ENCODE measurements at regions not wholly inside any gene's neighbourhood (a gene's known extent, or its start where the extent isn't known, plus 50 kb on each side); places are given as distances from the start of the nearest gene placed in this dataset.

DNA sequence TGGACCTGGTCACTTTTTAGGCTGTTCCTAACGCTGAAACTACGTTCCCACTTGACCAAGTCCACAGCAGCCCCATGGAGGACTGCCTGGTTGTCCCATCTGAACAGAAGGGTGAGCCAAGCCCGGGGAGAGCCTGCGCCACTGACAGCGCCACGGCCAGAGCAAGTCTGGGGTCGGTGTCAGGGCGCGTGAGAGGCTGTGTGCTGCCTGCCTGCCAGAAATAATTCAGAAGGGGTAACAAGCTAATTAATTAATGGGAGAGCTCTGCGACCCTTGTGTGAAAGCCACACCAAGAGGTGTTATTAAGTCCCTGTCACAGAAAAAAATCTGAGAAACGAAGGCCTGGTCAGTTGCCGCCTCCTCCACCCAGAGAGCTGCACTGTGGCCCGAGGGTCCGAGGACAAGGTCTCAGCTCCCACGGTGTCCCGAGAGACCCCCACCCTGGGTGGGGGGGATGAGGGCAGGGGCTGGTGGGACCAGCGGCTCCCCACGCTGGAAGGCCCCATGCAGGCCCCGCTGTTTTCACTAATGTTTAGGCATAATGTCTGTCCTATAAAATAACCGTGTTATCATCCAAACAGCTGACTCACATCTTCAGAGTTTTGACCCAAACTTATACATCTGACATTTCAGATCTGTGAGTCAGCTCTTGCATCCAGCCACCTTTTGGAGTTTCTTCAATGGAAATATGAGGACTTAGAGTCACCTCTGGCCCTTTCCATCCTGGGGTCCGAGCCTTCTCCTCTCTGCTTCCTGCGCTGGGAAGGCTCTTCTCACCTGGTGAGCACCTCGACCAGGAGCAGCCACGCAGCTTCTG, 58.5 kb downstream of the DLL1 start:
- Histone ChIP-seq H3K36me3 (ENCODE audit: control insufficient read depth in 2 of 2, insufficient read depth in 2 of 2, low read length in 2 of 2) (no peaks in the 10 kb centered on the region), H3K9me3 (ENCODE audit: control insufficient read depth in 2 of 2, low read length in 2 of 2) (no peaks in the 10 kb centered on the region), H3K4me1 (ENCODE audit: control insufficient read depth, insufficient read depth, low read length) (no peaks in the 10 kb centered on the region), H3K27ac (ENCODE audit: low read length) (no peak overlapping the region), H3K4me3 (ENCODE audit: low read length in 2 of 2) (no peak overlapping the region), H3K27me3 (ENCODE audit: control insufficient read depth in 1 of 2, insufficient read depth in 2 of 2, low read length in 2 of 2) (no peaks in the 10 kb centered on the region), H3K9ac (ENCODE audit: low read length in 2 of 2) (no peak overlapping the region)

DNA sequence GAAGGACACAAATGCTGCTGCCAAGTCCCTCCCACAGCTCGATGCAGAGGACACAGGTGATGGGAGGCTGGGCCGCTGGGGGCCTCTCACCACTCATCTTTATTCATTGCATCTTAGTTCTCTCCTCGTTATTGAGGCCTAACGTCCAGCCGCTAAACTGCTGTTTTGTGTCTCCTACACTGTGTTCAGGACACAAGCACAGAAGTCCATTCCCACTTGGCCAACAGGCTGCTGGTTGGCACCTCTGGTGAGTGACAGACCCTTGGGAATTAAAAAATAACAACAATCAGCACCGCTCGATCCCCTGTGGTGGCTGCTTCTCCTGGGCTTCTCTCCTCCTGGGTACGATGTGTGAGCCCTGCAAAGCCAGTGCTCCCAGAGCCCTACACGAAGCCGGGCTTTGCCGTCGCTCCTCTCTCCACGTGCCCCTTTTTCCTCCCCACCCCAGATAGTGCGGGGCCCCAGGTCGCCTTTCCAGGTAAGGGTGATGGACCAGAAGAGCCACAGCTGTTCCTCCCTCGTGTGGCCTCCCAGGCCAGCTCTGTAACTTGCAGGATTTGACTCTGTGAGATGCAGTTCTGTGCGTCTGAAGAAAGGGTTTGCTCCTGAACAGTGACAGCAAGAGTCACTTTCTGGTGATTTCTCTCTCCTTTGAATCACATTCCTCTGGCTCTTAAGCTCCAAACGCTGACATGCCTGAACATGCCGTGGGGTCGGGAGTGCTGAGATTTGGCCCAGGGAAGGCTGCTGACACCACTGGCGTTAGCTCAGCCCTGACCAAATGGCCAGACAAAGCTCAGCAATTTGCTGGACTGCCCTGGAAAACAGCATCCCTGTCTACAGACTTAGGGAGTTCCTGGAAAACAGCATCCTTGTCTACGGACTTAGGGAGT, 59.3 kb downstream of the DLL1 start:
- H3K9me3 ChIP-seq (ENCODE audit: control insufficient read depth in 2 of 2, low read length in 2 of 2): no peaks in the 10 kb centered on the region
- H3K4me1 ChIP-seq (ENCODE audit: control insufficient read depth, insufficient read depth, low read length): no peaks in the 10 kb centered on the region
- no peak overlapping the region for H3K9ac ChIP-seq (ENCODE audit: low read length in 2 of 2)
- no peaks in the 10 kb centered on the region for H3K36me3 ChIP-seq (ENCODE audit: control insufficient read depth in 2 of 2, insufficient read depth in 2 of 2, low read length in 2 of 2)
- no peak overlapping the region for H3K4me3 ChIP-seq (ENCODE audit: low read length in 2 of 2)
- no peaks in the 10 kb centered on the region for H3K27me3 ChIP-seq (ENCODE audit: control insufficient read depth in 1 of 2, insufficient read depth in 2 of 2, low read length in 2 of 2)
- H3K27ac ChIP-seq (ENCODE audit: low read length): no peak overlapping the region

GRCh38 chr6:170230520-170231292, 60.2 kb downstream of the DLL1 start:
- Histone ChIP-seq H3K36me3 (ENCODE audit: control insufficient read depth in 2 of 2, insufficient read depth in 2 of 2, low read length in 2 of 2) (no peaks in the 10 kb centered on the region), H3K9ac (ENCODE audit: low read length in 2 of 2) (no peak overlapping the region), H3K27me3 (ENCODE audit: control insufficient read depth in 1 of 2, insufficient read depth in 2 of 2, low read length in 2 of 2) (no peaks in the 10 kb centered on the region), H3K9me3 (ENCODE audit: control insufficient read depth in 2 of 2, low read length in 2 of 2) (no peaks in the 10 kb centered on the region), H3K27ac (ENCODE audit: low read length) (no peak overlapping the region), H3K4me1 (ENCODE audit: control insufficient read depth, insufficient read depth, low read length) (no peaks in the 10 kb centered on the region), H3K4me3 (ENCODE audit: low read length in 2 of 2) (no peak overlapping the region)

DNA sequence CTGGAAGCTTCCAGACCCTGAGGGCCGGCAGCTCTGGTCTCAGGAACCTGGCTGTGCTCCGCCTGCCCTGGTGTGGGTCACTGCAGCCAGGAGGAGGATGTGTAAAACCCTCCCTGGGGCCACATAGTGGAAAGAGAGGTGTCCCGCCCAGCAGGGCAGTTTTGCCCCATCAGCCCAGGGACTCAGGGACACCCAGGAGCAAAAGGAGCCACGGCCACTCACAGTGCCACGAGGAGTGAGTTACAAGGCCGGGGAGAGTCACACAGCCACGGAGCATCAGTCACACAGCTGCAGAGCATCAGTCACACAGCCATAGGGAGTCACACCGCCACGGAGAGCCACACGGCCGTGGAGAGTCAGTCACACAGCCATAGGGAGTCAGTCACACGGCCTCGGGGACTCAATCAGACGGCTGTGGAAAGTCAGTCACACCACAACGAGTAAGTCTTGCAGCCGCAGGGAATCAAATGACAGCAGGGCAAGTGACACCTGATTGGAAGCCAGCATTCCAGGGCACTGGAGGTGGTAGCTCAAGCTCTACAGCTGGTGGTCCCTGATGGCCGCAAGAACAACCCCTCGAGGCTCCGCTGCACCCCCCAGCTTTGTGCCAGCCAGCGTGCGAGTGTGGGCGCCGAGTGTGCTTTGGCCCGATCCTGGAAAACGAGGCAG, 60.9 kb downstream of the DLL1 start:
- Histone ChIP-seq H3K9ac (ENCODE audit: low read length in 2 of 2) (no peak overlapping the region), H3K27me3 (ENCODE audit: control insufficient read depth in 1 of 2, insufficient read depth in 2 of 2, low read length in 2 of 2) (no peaks in the 10 kb centered on the region), H3K4me3 (ENCODE audit: low read length in 2 of 2) (no peak overlapping the region), H3K9me3 (ENCODE audit: control insufficient read depth in 2 of 2, low read length in 2 of 2) (no peaks in the 10 kb centered on the region), H3K27ac (ENCODE audit: low read length) (no peak overlapping the region), H3K36me3 (ENCODE audit: control insufficient read depth in 2 of 2, insufficient read depth in 2 of 2, low read length in 2 of 2) (no peaks in the 10 kb centered on the region), H3K4me1 (ENCODE audit: control insufficient read depth, insufficient read depth, low read length) (no peaks in the 10 kb centered on the region)

GRCh38 chr6:170229396-170229795, 61.5 kb downstream of the DLL1 start:
- no peaks in the 10 kb centered on the region for H3K27me3 ChIP-seq (ENCODE audit: control insufficient read depth in 1 of 2, insufficient read depth in 2 of 2, low read length in 2 of 2)
- H3K4me1 ChIP-seq (ENCODE audit: control insufficient read depth, insufficient read depth, low read length): no peaks in the 10 kb centered on the region
- no peak overlapping the region for H3K9ac ChIP-seq (ENCODE audit: low read length in 2 of 2)
- no peak overlapping the region for H3K4me3 ChIP-seq (ENCODE audit: low read length in 2 of 2)
- H3K9me3 ChIP-seq (ENCODE audit: control insufficient read depth in 2 of 2, low read length in 2 of 2): no peaks in the 10 kb centered on the region
- H3K36me3 ChIP-seq (ENCODE audit: control insufficient read depth in 2 of 2, insufficient read depth in 2 of 2, low read length in 2 of 2): no peaks in the 10 kb centered on the region
- no peak overlapping the region for H3K27ac ChIP-seq (ENCODE audit: low read length)

DNA sequence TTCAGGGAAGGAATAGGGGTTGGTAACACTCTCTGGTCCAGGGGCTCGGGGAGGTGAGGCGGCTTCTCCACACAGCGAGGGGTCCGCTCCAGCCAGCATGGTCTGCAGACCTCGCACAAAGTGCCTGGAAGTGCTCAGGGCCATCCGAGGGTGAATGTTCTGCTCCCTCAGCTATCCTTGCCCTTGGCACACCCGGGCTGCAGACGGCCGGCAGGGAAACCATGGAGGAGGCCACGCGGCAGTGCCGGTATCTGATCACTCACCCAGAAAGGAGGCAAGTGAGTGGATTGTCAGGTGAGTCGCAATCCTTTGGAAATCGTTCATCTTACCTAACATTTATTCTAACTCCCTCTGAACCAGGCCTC, 62.0 kb downstream of the DLL1 start:
- Histone ChIP-seq H3K36me3 (ENCODE audit: control insufficient read depth in 2 of 2, insufficient read depth in 2 of 2, low read length in 2 of 2) (no peaks in the 10 kb centered on the region), H3K9ac (ENCODE audit: low read length in 2 of 2) (no peak overlapping the region), H3K27me3 (ENCODE audit: control insufficient read depth in 1 of 2, insufficient read depth in 2 of 2, low read length in 2 of 2) (no peaks in the 10 kb centered on the region), H3K4me3 (ENCODE audit: low read length in 2 of 2) (no peak overlapping the region), H3K4me1 (ENCODE audit: control insufficient read depth, insufficient read depth, low read length) (no peaks in the 10 kb centered on the region), H3K9me3 (ENCODE audit: control insufficient read depth in 2 of 2, low read length in 2 of 2) (no peaks in the 10 kb centered on the region), H3K27ac (ENCODE audit: low read length) (no peak overlapping the region)

- H3K27me3 ChIP-seq (ENCODE audit: control insufficient read depth in 1 of 2, insufficient read depth in 2 of 2, low read length in 2 of 2): no peaks in the 10 kb centered on the region
These were observed 62.6 kb downstream of the DLL1 start for GRCh38 chr6:170227996-170228945.

DNA sequence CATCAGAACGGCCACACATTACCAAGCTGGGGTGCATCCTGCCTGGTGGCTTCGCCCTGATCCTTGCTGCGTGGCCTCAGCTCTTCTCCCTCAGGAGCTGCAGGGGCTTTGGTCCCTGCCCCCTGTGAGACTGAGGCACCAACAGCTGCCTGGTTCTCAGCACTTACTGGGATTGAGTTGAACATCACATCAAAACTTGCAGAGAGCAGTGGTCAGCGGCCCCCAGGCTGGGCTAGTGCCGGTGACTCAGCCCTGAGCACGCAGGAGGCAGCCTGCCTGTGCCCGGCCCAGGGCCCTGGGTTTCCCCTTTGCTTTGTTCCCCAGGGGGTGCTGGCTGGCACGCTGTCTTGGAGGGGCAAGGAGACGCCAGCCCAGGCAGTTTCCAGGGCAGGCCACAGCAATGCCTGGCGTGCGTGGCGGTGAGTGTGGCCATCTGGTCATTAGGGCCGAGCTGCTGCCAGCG, 63.3 kb downstream of the DLL1 start:
- Histone ChIP-seq H3K4me3 (ENCODE audit: low read length in 2 of 2) (no peak overlapping the region), H3K36me3 (ENCODE audit: control insufficient read depth in 2 of 2, insufficient read depth in 2 of 2, low read length in 2 of 2) (no peaks in the 10 kb centered on the region), H3K9me3 (ENCODE audit: control insufficient read depth in 2 of 2, low read length in 2 of 2) (no peaks in the 10 kb centered on the region), H3K27me3 (ENCODE audit: control insufficient read depth in 1 of 2, insufficient read depth in 2 of 2, low read length in 2 of 2) (no peaks in the 10 kb centered on the region), H3K27ac (ENCODE audit: low read length) (no peak overlapping the region), H3K4me1 (ENCODE audit: control insufficient read depth, insufficient read depth, low read length) (no peaks in the 10 kb centered on the region), H3K9ac (ENCODE audit: low read length in 2 of 2) (no peak overlapping the region)

More at GRCh38 chr6:170227996-170228945, 62.6 kb downstream of the DLL1 start:
- Histone ChIP-seq H3K36me3 (ENCODE audit: control insufficient read depth in 2 of 2, insufficient read depth in 2 of 2, low read length in 2 of 2) (no peaks in the 10 kb centered on the region), H3K4me3 (ENCODE audit: low read length in 2 of 2) (no peak overlapping the region), H3K9me3 (ENCODE audit: control insufficient read depth in 2 of 2, low read length in 2 of 2) (no peaks in the 10 kb centered on the region), H3K4me1 (ENCODE audit: control insufficient read depth, insufficient read depth, low read length) (no peaks in the 10 kb centered on the region), H3K27ac (ENCODE audit: low read length) (no peak overlapping the region), H3K9ac (ENCODE audit: low read length in 2 of 2) (no peak overlapping the region)

DNA sequence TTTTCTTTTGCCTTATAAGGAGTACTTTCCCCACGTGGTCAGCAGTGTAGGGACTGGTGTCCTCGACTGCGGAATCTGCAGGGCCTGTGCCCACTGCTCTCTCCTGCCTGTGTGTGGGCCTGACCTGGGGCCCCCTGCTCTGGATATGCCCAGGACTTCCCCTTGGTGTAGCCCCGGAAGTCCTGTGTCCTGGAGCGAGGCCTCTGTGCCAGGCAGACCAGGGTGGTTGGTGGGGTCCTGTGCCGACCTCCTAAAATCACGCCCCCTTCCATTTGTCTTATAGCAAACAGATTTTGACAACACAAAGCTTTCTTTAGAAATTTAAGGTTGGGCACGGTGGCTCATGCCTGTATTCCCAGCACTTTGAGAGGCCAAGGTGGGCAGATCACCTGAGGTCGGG, 64.2 kb downstream of the DLL1 start:
- no peak overlapping the region for H3K27ac ChIP-seq (ENCODE audit: low read length)
- H3K4me1 ChIP-seq (ENCODE audit: control insufficient read depth, insufficient read depth, low read length): no peaks in the 10 kb centered on the region
- no peaks in the 10 kb centered on the region for H3K36me3 ChIP-seq (ENCODE audit: control insufficient read depth in 2 of 2, insufficient read depth in 2 of 2, low read length in 2 of 2)

More for the DNA sequence above, 64.2 kb downstream of the DLL1 start:
- Histone ChIP-seq H3K27me3 (ENCODE audit: control insufficient read depth in 1 of 2, insufficient read depth in 2 of 2, low read length in 2 of 2) (no peaks in the 10 kb centered on the region), H3K9me3 (ENCODE audit: control insufficient read depth in 2 of 2, low read length in 2 of 2) (no peaks in the 10 kb centered on the region), H3K9ac (ENCODE audit: low read length in 2 of 2) (no peak overlapping the region), H3K4me3 (ENCODE audit: low read length in 2 of 2) (no peak overlapping the region)
